H9 (cell line): ENCODE measurements at regions not wholly inside any gene's neighbourhood (a gene's known extent, or its start where the extent isn't known, plus 50 kb on each side); places are given as distances from the start of the nearest gene placed in this dataset.
"Not testable (repeated sequence)": the region's sequence is repeated elsewhere in the genome, so short reads cannot be mapped to it uniquely, and the experiment has no call there.

Experiments
- DNase-seq: peaks from one replicate; pipeline ENCODE4 v3.0.0-alpha.2; 2017
- H2AFZ ChIP-seq: one replicate; pipeline ENCODE4 v1.6.1; 2013; ENCODE audit warnings: mild to moderate bottlenecking, low read length, control low read depth, moderate library complexity
- H2AK5ac ChIP-seq: 2 replicates; pipeline ENCODE4 v1.6.1; 2013; ENCODE audit warnings: low read length, control low read depth, mixed read lengths; ENCODE audit not compliant: insufficient read length
- H2BK120ac ChIP-seq: one replicate; pipeline ENCODE4 v1.6.1; 2013; ENCODE audit warnings: low read depth, mild to moderate bottlenecking, low read length, control low read depth, inconsistent platforms; ENCODE audit not compliant: poor library complexity, severe bottlenecking
- H2BK12ac ChIP-seq: 2 replicates; pipeline ENCODE4 v1.6.1; 2013; ENCODE audit warnings: low read length, control low read depth, mixed read lengths, low read depth; ENCODE audit not compliant: insufficient read length
- H2BK15ac ChIP-seq: 2 replicates; pipeline ENCODE4 v1.6.1; 2013; ENCODE audit warnings: low read depth, low read length, control low read depth
- H2BK20ac ChIP-seq: one replicate; pipeline ENCODE4 v1.6.1; 2013; ENCODE audit warnings: low read depth, mild to moderate bottlenecking, low read length, control low read depth, inconsistent platforms; ENCODE audit not compliant: poor library complexity, severe bottlenecking
- H2BK5ac ChIP-seq: 2 replicates; pipeline ENCODE4 v1.6.1; 2013; ENCODE audit warnings: low read length, control low read depth, mixed read lengths; ENCODE audit not compliant: insufficient read length
- H3K14ac ChIP-seq: 2 replicates; pipeline ENCODE4 v1.6.1; 2013; ENCODE audit warnings: low read length, control low read depth; ENCODE audit not compliant: insufficient read depth
- H3K18ac ChIP-seq: 2 replicates; pipeline ENCODE4 v1.6.1; 2013; ENCODE audit warnings: low read depth, mild to moderate bottlenecking, mixed read lengths, low read length, control low read depth; ENCODE audit not compliant: insufficient read length
- H3K23ac ChIP-seq: 2 replicates; pipeline ENCODE4 v1.6.1; 2013; ENCODE audit warnings: low read length, control low read depth, mixed read lengths, low read depth; ENCODE audit not compliant: insufficient read length
- H3K23me2 ChIP-seq: 2 replicates; pipeline ENCODE4 v1.6.1; 2013; ENCODE audit warnings: low read depth, mild to moderate bottlenecking, mixed read lengths, low read length, control low read depth; ENCODE audit not compliant: insufficient read length, poor library complexity, severe bottlenecking
- H3K27ac ChIP-seq: 2 replicates; pipeline ENCODE4 v1.5.1; 2013; ENCODE audit warnings: low read length, control low read depth, mixed read lengths, low read depth; ENCODE audit not compliant: insufficient read length
- H3K27me3 ChIP-seq: 2 replicates; pipeline ENCODE4 v1.6.1; 2013; ENCODE audit warnings: low read length, control low read depth, inconsistent platforms; ENCODE audit not compliant: insufficient read depth
- H3K4ac ChIP-seq: 2 replicates; pipeline ENCODE4 v1.6.1; 2013; ENCODE audit warnings: low read depth, mild to moderate bottlenecking, control low read depth, inconsistent platforms, low read length, moderate library complexity
- H3K4me1 ChIP-seq: 2 replicates; pipeline ENCODE4 v1.6.1; 2013; ENCODE audit warnings: low read length, control low read depth, inconsistent platforms; ENCODE audit not compliant: insufficient read depth
- H3K4me2 ChIP-seq: 2 replicates; pipeline ENCODE4 v1.6.1; 2013; ENCODE audit warnings: low read length, control low read depth, mixed read lengths; ENCODE audit not compliant: insufficient read length, insufficient read depth
- H3K56ac ChIP-seq: 2 replicates; pipeline ENCODE4 v1.6.1; 2013; ENCODE audit warnings: low read depth, mild to moderate bottlenecking, mixed read lengths, low read length, control low read depth; ENCODE audit not compliant: insufficient read length
- H3K79me1 ChIP-seq: 2 replicates; pipeline ENCODE4 v1.6.1; 2013; ENCODE audit warnings: low read depth, mild to moderate bottlenecking, moderate library complexity, low read length, control low read depth, inconsistent platforms; ENCODE audit not compliant: insufficient read depth, poor library complexity, severe bottlenecking
- H3K79me2 ChIP-seq: 2 replicates; pipeline ENCODE4 v1.6.1; 2013; ENCODE audit warnings: low read length, control low read depth, inconsistent platforms; ENCODE audit not compliant: insufficient read depth
- H3K9ac ChIP-seq: 2 replicates; pipeline ENCODE4 v1.6.1; 2013; ENCODE audit warnings: low read length, control low read depth, mixed read lengths; ENCODE audit not compliant: insufficient read length; ENCODE audit errors: extremely low read depth
- H3K9me3 ChIP-seq: one replicate; pipeline ENCODE4 v1.6.1; 2013; ENCODE audit warnings: low read depth, low read length, inconsistent platforms; ENCODE audit not compliant: control insufficient read depth
- H3T11ph ChIP-seq: one replicate; pipeline ENCODE4 v1.6.1; 2013; ENCODE audit warnings: mild to moderate bottlenecking, low read length, control low read depth, inconsistent platforms
- H4K20me1 ChIP-seq: one replicate; pipeline ENCODE4 v1.6.1; 2013; ENCODE audit not compliant: control insufficient read depth, insufficient read length, insufficient read depth
- H4K5ac ChIP-seq: 2 replicates; pipeline ENCODE4 v1.6.1; 2013; ENCODE audit warnings: low read depth, mild to moderate bottlenecking, mixed read lengths, low read length, control low read depth; ENCODE audit not compliant: insufficient read length
- H4K8ac ChIP-seq: replicated peaks from 2 replicates; pipeline ENCODE4 v1.6.1; 2013; ENCODE audit warnings: low read length, control low read depth, mixed read lengths, low read depth; ENCODE audit not compliant: insufficient read length
- H4K91ac ChIP-seq: 2 replicates; pipeline ENCODE4 v1.6.1; 2013; ENCODE audit warnings: low read depth, mild to moderate bottlenecking, moderate library complexity, mixed read lengths, low read length, control low read depth; ENCODE audit not compliant: insufficient read length
- H3K27ac Mint-ChIP-seq, 3 experiments: 2 replicates in 2 of 3; 3 replicates in 1 of 3; pipeline ENCODE4 v1.8.0; 2020 to 2021; ENCODE audit warnings: mixed read lengths in 3 of 3, mild to moderate bottlenecking in 1 of 3, moderate library complexity in 1 of 3
- H3K27me3 Mint-ChIP-seq: 2 replicates; pipeline ENCODE4 v1.8.0; 2021; ENCODE audit warnings: low read depth, mild to moderate bottlenecking, moderate library complexity, mixed read lengths
- H3K36me3 Mint-ChIP-seq, 3 experiments: 2 replicates in 2 of 3; 3 replicates in 1 of 3; pipeline ENCODE4 v1.8.0; 2020 to 2021; ENCODE audit warnings: low read depth in 3 of 3, mixed read lengths in 3 of 3; ENCODE audit not compliant: insufficient read depth in 1 of 3
- H3K4me1 Mint-ChIP-seq, 2 experiments: 2 replicates each; pipeline ENCODE4 v1.8.0; 2020; ENCODE audit warnings: mixed read lengths in 2 of 2
- H3K4me3 Mint-ChIP-seq, 2 experiments: 2 replicates in 1 of 2; 3 replicates in 1 of 2; pipeline ENCODE4 v1.8.0; 2020 to 2021; ENCODE audit warnings: mild to moderate bottlenecking in 2 of 2, mixed read lengths in 2 of 2, moderate library complexity in 1 of 2
- H3K9me3 Mint-ChIP-seq, 2 experiments: 2 replicates in 1 of 2; 3 replicates in 1 of 2; pipeline ENCODE4 v1.8.0; 2020; ENCODE audit warnings: mild to moderate bottlenecking in 2 of 2, mixed read lengths in 2 of 2, moderate library complexity in 1 of 2
- WGBS: extraction: QIAGEN DNeasy Blood & Tissue Kit; methylation state at CpG from one replicate; pipeline ENCODE4 v1.1.7; 2013; ENCODE audit warnings: missing lambda C conversion rate, low lambda C conversion rate, mixed read lengths; ENCODE audit not compliant: insufficient read length; ENCODE audit errors: extremely low coverage; 5-methylcytosine and 5-hydroxymethylcytosine counted together
- TF ChIP-seq, protein P1 (sequence below): fragments of 200-600 bp; sonication (generic); conservative IDR thresholded peaks from 3 replicates; pipeline ENCODE4 v1.8.0; 2021; ENCODE audit warnings: antibody characterized with exemption, mild to moderate bottlenecking

DNA sequence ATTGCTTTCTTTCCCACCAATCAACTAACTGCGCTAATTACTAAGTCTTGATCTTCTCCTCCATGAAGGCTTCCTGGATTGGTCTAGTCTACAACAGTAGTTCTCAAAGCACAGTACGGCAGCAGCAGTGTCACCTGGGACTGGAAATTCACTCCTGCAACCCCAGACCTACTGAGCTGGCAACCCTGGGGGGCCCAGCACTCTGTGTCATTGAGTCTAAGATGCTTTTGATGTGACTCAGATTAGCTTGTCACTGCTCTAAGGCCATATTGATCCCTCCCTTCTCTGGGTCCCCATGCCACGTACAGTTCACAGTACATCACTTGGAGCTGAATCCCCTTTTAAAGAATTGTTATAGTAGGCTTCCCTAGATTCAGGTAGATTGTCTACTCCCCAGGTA, 65.7 kb upstream of the KMT2C start:
- H2BK120ac ChIP-seq: no peak overlapping the region
- H2AK5ac ChIP-seq: no peak overlapping the region
- H3K27ac Mint-ChIP-seq: no peak overlapping the region; a peak in 1 of 7 replicates
- peaks cover 3% of the 10 kb centered on the region in 2 experiments; a peak in 1 of 5 replicates for H3K9me3 Mint-ChIP-seq
- peaks cover 5 to 8% of the 10 kb centered on the region in 2 experiments; a peak in 2 of 4 replicates for H3K4me1 Mint-ChIP-seq
- no peak overlapping the region for H3K4me3 Mint-ChIP-seq
- no peak overlapping the region for H3K23ac ChIP-seq
- no peak overlapping the region for H3K14ac ChIP-seq
- no peaks in the 10 kb centered on the region; the same call in 1 of the 2 replicates for H3K4me1 ChIP-seq
- H3K4me2 ChIP-seq: no peak overlapping the region
- TF ChIP-seq, protein P1, sequence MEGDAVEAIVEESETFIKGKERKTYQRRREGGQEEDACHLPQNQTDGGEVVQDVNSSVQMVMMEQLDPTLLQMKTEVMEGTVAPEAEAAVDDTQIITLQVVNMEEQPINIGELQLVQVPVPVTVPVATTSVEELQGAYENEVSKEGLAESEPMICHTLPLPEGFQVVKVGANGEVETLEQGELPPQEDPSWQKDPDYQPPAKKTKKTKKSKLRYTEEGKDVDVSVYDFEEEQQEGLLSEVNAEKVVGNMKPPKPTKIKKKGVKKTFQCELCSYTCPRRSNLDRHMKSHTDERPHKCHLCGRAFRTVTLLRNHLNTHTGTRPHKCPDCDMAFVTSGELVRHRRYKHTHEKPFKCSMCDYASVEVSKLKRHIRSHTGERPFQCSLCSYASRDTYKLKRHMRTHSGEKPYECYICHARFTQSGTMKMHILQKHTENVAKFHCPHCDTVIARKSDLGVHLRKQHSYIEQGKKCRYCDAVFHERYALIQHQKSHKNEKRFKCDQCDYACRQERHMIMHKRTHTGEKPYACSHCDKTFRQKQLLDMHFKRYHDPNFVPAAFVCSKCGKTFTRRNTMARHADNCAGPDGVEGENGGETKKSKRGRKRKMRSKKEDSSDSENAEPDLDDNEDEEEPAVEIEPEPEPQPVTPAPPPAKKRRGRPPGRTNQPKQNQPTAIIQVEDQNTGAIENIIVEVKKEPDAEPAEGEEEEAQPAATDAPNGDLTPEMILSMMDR: no peak
- H2BK15ac ChIP-seq: no peak overlapping the region
- no peak overlapping the region for H3K9ac ChIP-seq
- H3K27me3 ChIP-seq: no peaks in the 10 kb centered on the region
- no peaks in the 10 kb centered on the region for H3K79me1 ChIP-seq
- H3K18ac ChIP-seq: no peak overlapping the region
- no peak overlapping the region for H3K56ac ChIP-seq
- H2BK5ac ChIP-seq: no peak overlapping the region
- H2AFZ ChIP-seq: no peak overlapping the region
- H3K27me3 Mint-ChIP-seq: no peaks in the 10 kb centered on the region; the same call in 1 of the 2 replicates
- no peaks in the 10 kb centered on the region for H4K20me1 ChIP-seq
- no peak overlapping the region for H4K5ac ChIP-seq
- H3K23me2 ChIP-seq: no peaks in the 10 kb centered on the region
- H3K79me2 ChIP-seq: no peaks in the 10 kb centered on the region
- no peak overlapping the region for H3K4ac ChIP-seq
- no peak for DNase-seq
- WGBS: no CpG with 5 or more reads among the region's 3 CpGs
- no peak overlapping the region for H2BK20ac ChIP-seq
- H4K8ac ChIP-seq: no peak overlapping the region
- no peaks in the 10 kb centered on the region for H3K36me3 Mint-ChIP-seq
- H2BK12ac ChIP-seq: no peak overlapping the region
- H4K91ac ChIP-seq: no peak overlapping the region
- no peaks in the 10 kb centered on the region for H3K9me3 ChIP-seq
- no peak overlapping the region for H3T11ph ChIP-seq
- H3K27ac ChIP-seq: no peak overlapping the region

DNA sequence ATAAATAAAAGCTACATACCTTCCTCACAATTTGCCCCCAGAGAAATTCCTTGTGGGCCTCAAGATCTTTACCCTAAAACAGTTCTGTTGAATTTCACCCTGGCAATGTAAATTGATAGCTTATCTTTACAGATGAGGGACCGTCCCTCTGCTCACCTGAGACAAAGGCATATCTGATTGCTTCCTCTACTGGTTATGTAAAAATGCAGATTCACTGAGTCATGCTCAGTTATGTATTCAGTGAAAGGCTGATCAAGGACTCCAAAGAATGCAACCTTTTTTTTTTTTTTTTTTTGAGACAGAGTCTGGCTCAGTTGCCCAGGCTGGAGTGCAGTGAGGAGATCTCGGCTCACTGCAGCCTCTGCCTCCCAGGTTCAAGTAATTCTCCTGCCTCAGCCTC, 64.2 kb upstream of the KMT2C start:
- not testable (repeated sequence) for H3K14ac ChIP-seq, DNase-seq, H4K91ac ChIP-seq, H3K18ac ChIP-seq, H4K20me1 ChIP-seq, H3K79me1 ChIP-seq, H2AK5ac ChIP-seq, H2AFZ ChIP-seq, H3K9ac ChIP-seq, H2BK12ac ChIP-seq, H2BK15ac ChIP-seq, H3K23me2 ChIP-seq, H2BK20ac ChIP-seq, H3K4me3 Mint-ChIP-seq, H3T11ph ChIP-seq, H3K4me1 ChIP-seq, H3K27me3 ChIP-seq, H4K5ac ChIP-seq, H2BK5ac ChIP-seq, H3K79me2 ChIP-seq, H3K9me3 ChIP-seq, H3K4me1 Mint-ChIP-seq, H3K4me2 ChIP-seq, H3K4ac ChIP-seq, H2BK120ac ChIP-seq, H3K23ac ChIP-seq, H3K27me3 Mint-ChIP-seq, H3K56ac ChIP-seq, H3K27ac Mint-ChIP-seq, H4K8ac ChIP-seq, H3K27ac ChIP-seq, H3K36me3 Mint-ChIP-seq
- WGBS: no CpG with 5 or more reads among the region's 2 CpGs
- peaks cover 10 to 15% of the 10 kb centered on the region in 2 experiments; a peak in 3 of 5 replicates for H3K9me3 Mint-ChIP-seq
